ENCODE measurements at regions not wholly inside any gene's neighbourhood (a gene's known extent, or its start where the extent isn't known, plus 50 kb on each side); places are given as distances from the start of the nearest gene placed in this dataset.

GRCh38 chr13:40170982-40171381 is 495.5 kb downstream of the FOXO1 start:
- peaks cover 30% of the 10 kb centered on the region for H3K4me1 Mint-ChIP-seq
- H3K9me3 Mint-ChIP-seq = no peaks in the 10 kb centered on the region
- peaks cover 2% of the 10 kb centered on the region for H3K36me3 Mint-ChIP-seq
- no peaks in the 10 kb centered on the region for H3K27me3 Mint-ChIP-seq
- H3K27ac Mint-ChIP-seq = no peak overlapping the region
- no peak for DNase-seq
- no peak overlapping the region for H3K4me3 Mint-ChIP-seq
- CTCF ChIA-PET = no interaction called here

GRCh38 chr13:40171566-40171965 is 494.9 kb downstream of the FOXO1 start:
- no peaks in the 10 kb centered on the region for H3K27me3 Mint-ChIP-seq
- no peak overlapping the region for H3K27ac Mint-ChIP-seq
- no peak overlapping the region for H3K4me3 Mint-ChIP-seq
- no peak for DNase-seq
- peaks cover 5% of the 10 kb centered on the region for H3K36me3 Mint-ChIP-seq
- H3K4me1 Mint-ChIP-seq = peaks cover 25% of the 10 kb centered on the region
- H3K9me3 Mint-ChIP-seq = peaks cover 3% of the 10 kb centered on the region
- CTCF ChIA-PET = no interaction called here

- DNase-seq = no peak
- CTCF ChIA-PET = no interaction called here
- Mint-ChIP-seq H3K9me3 (peaks cover 3% of the 10 kb centered on the region), H3K36me3 (peaks cover 5% of the 10 kb centered on the region), H3K4me1 (peaks cover 19% of the 10 kb centered on the region), H3K27ac (no peak overlapping the region), H3K4me3 (no peak overlapping the region), H3K27me3 (no peaks in the 10 kb centered on the region)
Measured at GRCh38 chr13:40172149-40172591, 494.3 kb downstream of the FOXO1 start.

- Mint-ChIP-seq H3K36me3 (peaks cover 5% of the 10 kb centered on the region), H3K9me3 (peaks cover 3% of the 10 kb centered on the region), H3K4me3 (no peak overlapping the region), H3K4me1 (peaks cover 20% of the 10 kb centered on the region), H3K27me3 (no peaks in the 10 kb centered on the region), H3K27ac (no peak overlapping the region)
- CTCF ChIA-PET = interaction anchor here (1.5 to 1.6 kb wide), 2 partner anchors 104 to 389 kb away, joined by 4 to 8 read pairs; no protein-coding TSS in a partner anchor
- no peak for DNase-seq
Measured at GRCh38 chr13:40172878-40173277, 493.6 kb downstream of the FOXO1 start.

- H3K27ac Mint-ChIP-seq = no peak overlapping the region
- peaks cover 3% of the 10 kb centered on the region for H3K9me3 Mint-ChIP-seq
- CTCF ChIA-PET = interaction anchor here (0.5 to 1.1 kb wide), 2 partner anchors 106 to 138 kb away, joined by 3 read pairs; no protein-coding TSS in a partner anchor
Measured at GRCh38 chr13:40175639-40176038, 490.8 kb downstream of the FOXO1 start.

GRCh38 chr13:40176242-40176641 is 490.2 kb downstream of the FOXO1 start:
- no peak overlapping the region for H3K27ac Mint-ChIP-seq
- peaks cover 39% of the 10 kb centered on the region for H3K4me1 Mint-ChIP-seq
- peaks cover 14% of the 10 kb centered on the region for H3K36me3 Mint-ChIP-seq
- no peak for DNase-seq
- H3K27me3 Mint-ChIP-seq = no peaks in the 10 kb centered on the region
- CTCF ChIA-PET = interaction anchor here (1.4 kb wide), 1 partner anchor 30 kb away, joined by 4 read pairs; no protein-coding TSS in a partner anchor
- no peak overlapping the region for H3K4me3 Mint-ChIP-seq
- H3K9me3 Mint-ChIP-seq = peaks cover 3% of the 10 kb centered on the region

More at GRCh38 chr13:40175639-40176038, 490.8 kb downstream of the FOXO1 start:
- no peak for DNase-seq
- H3K4me1 Mint-ChIP-seq = peaks cover 36% of the 10 kb centered on the region
- peaks cover 14% of the 10 kb centered on the region for H3K36me3 Mint-ChIP-seq
- H3K4me3 Mint-ChIP-seq = no peak overlapping the region
- no peaks in the 10 kb centered on the region for H3K27me3 Mint-ChIP-seq

GRCh38 chr13:40178130-40178529 is 488.3 kb downstream of the FOXO1 start:
- H3K36me3 Mint-ChIP-seq = peaks cover 14% of the 10 kb centered on the region
- H3K9me3 Mint-ChIP-seq = peaks cover 3% of the 10 kb centered on the region
- H3K27me3 Mint-ChIP-seq = no peaks in the 10 kb centered on the region
- CTCF ChIA-PET = interaction anchor here (1.2 kb wide), 1 partner anchor 14 kb away, joined by 3 read pairs; no protein-coding TSS in a partner anchor
- H3K27ac Mint-ChIP-seq = peak overlapping the region; percentile 87
- H3K4me1 Mint-ChIP-seq = peaks cover 32% of the 10 kb centered on the region
- H3K4me3 Mint-ChIP-seq = no peak overlapping the region
- peak; percentile 52 for DNase-seq

GRCh38 chr13:40179445-40180281 is 486.8 kb downstream of the FOXO1 start:
- Mint-ChIP-seq H3K27me3 (no peaks in the 10 kb centered on the region), H3K4me3 (no peak overlapping the region), H3K27ac (no peak overlapping the region), H3K36me3 (peaks cover 22% of the 10 kb centered on the region), H3K4me1 (peaks cover 41% of the 10 kb centered on the region), H3K9me3 (peaks cover 3% of the 10 kb centered on the region)
- CTCF ChIA-PET = interaction anchor here (0.7 to 1.0 kb wide), 2 partner anchors 28 to 106 kb away, joined by 3 read pairs; no protein-coding TSS in a partner anchor
- no peak for DNase-seq

- peaks cover 49% of the 10 kb centered on the region for H3K4me1 Mint-ChIP-seq
- DNase-seq = no peak
- no peak overlapping the region for H3K4me3 Mint-ChIP-seq
- peaks cover 3% of the 10 kb centered on the region for H3K9me3 Mint-ChIP-seq
- no peaks in the 10 kb centered on the region for H3K27me3 Mint-ChIP-seq
- H3K36me3 Mint-ChIP-seq = peaks cover 28% of the 10 kb centered on the region
- H3K27ac Mint-ChIP-seq = no peak overlapping the region
- CTCF ChIA-PET = no interaction called here
Measured at GRCh38 chr13:40180776-40181175, 485.7 kb downstream of the FOXO1 start.

GRCh38 chr13:40181203-40181845 is 485.1 kb downstream of the FOXO1 start:
- no peak overlapping the region for H3K4me3 Mint-ChIP-seq
- H3K4me1 Mint-ChIP-seq = peaks cover 54% of the 10 kb centered on the region
- no peak overlapping the region for H3K27ac Mint-ChIP-seq
- no peaks in the 10 kb centered on the region for H3K27me3 Mint-ChIP-seq
- no peak for DNase-seq
- CTCF ChIA-PET = no interaction called here
- H3K9me3 Mint-ChIP-seq = peaks cover under 1% of the 10 kb centered on the region
- H3K36me3 Mint-ChIP-seq = peaks cover 25% of the 10 kb centered on the region

GRCh38 chr13:40182591-40182990 is 483.9 kb downstream of the FOXO1 start:
- H3K27me3 Mint-ChIP-seq = no peaks in the 10 kb centered on the region
- H3K36me3 Mint-ChIP-seq = peaks cover 25% of the 10 kb centered on the region
- DNase-seq = no peak
- no peak overlapping the region for H3K27ac Mint-ChIP-seq
- H3K4me1 Mint-ChIP-seq = peaks cover 63% of the 10 kb centered on the region
- CTCF ChIA-PET = no interaction called here
- H3K4me3 Mint-ChIP-seq = no peak overlapping the region
- H3K9me3 Mint-ChIP-seq = no peaks in the 10 kb centered on the region

- Mint-ChIP-seq H3K36me3 (peaks cover 17% of the 10 kb centered on the region), H3K27ac (no peak overlapping the region), H3K4me1 (peaks cover 66% of the 10 kb centered on the region), H3K4me3 (no peak overlapping the region), H3K27me3 (no peaks in the 10 kb centered on the region), H3K9me3 (no peaks in the 10 kb centered on the region)
- no peak for DNase-seq
- CTCF ChIA-PET = interaction anchor here (0.9 to 1.0 kb wide), 2 partner anchors 8 to 39 kb away, joined by 3 read pairs; no protein-coding TSS in a partner anchor
Measured at GRCh38 chr13:40185414-40185813, 481.0 kb downstream of the FOXO1 start.

- peak overlapping the region; percentile 99 for H3K27ac Mint-ChIP-seq
- peak; percentile 37 for DNase-seq
- no peaks in the 10 kb centered on the region for H3K9me3 Mint-ChIP-seq
- H3K4me3 Mint-ChIP-seq = peak overlapping the region; percentile 16
- H3K4me1 Mint-ChIP-seq = peaks cover 71% of the 10 kb centered on the region
- CTCF ChIA-PET = interaction anchor here (0.9 to 2.7 kb wide), 3 partner anchors 9 to 25 kb away, joined by 3 to 11 read pairs (median 4); no protein-coding TSS in a partner anchor
- no peaks in the 10 kb centered on the region for H3K27me3 Mint-ChIP-seq
- peaks cover 17% of the 10 kb centered on the region for H3K36me3 Mint-ChIP-seq
Measured at GRCh38 chr13:40186041-40186440, 480.4 kb downstream of the FOXO1 start.

GRCh38 chr13:40186626-40187323 is 479.7 kb downstream of the FOXO1 start:
- H3K9me3 Mint-ChIP-seq = no peaks in the 10 kb centered on the region
- H3K27ac Mint-ChIP-seq = peak overlapping the region; percentile 99
- H3K27me3 Mint-ChIP-seq = no peaks in the 10 kb centered on the region
- peaks cover 17% of the 10 kb centered on the region for H3K36me3 Mint-ChIP-seq
- peaks cover 76% of the 10 kb centered on the region for H3K4me1 Mint-ChIP-seq
- peak overlapping the region; percentile 53 for H3K4me3 Mint-ChIP-seq
- DNase-seq = peak; percentile 31
- CTCF ChIA-PET = interaction anchor here (0.8 to 2.7 kb wide), 5 partner anchors 14 to 244 kb away, joined by 4 to 11 read pairs (median 5); no protein-coding TSS in a partner anchor
